Neuron (in vitro differentiated cells): ENCODE measurements at regions not wholly inside any gene's neighbourhood (a gene's known extent, or its start where the extent isn't known, plus 50 kb on each side); places are given as distances from the start of the nearest gene placed in this dataset.

Experiments used
- H2AFZ ChIP-seq: one replicate; pipeline ENCODE4 v1.6.1; 2013; ENCODE audit warnings: low read depth, mild to moderate bottlenecking, inconsistent platforms, low read length, moderate library complexity
- H3K27me3 ChIP-seq: one replicate; pipeline ENCODE4 v1.6.1; 2013; ENCODE audit warnings: low read length; ENCODE audit not compliant: insufficient read depth
- H3K36me3 ChIP-seq: one replicate; pipeline ENCODE4 v1.6.1; 2013; ENCODE audit warnings: low read length; ENCODE audit not compliant: insufficient read depth
- H3K4me1 ChIP-seq: one replicate; pipeline ENCODE4 v1.6.1; 2013; ENCODE audit warnings: low read length; ENCODE audit not compliant: insufficient read depth
- H3K4me3 ChIP-seq: 2 replicates; pipeline ENCODE4 v1.5.1; 2013; ENCODE audit warnings: mild to moderate bottlenecking, low read length, moderate library complexity
- H3K9me3 ChIP-seq: one replicate; pipeline ENCODE4 v1.6.1; 2013; ENCODE audit warnings: low read length

DNA sequence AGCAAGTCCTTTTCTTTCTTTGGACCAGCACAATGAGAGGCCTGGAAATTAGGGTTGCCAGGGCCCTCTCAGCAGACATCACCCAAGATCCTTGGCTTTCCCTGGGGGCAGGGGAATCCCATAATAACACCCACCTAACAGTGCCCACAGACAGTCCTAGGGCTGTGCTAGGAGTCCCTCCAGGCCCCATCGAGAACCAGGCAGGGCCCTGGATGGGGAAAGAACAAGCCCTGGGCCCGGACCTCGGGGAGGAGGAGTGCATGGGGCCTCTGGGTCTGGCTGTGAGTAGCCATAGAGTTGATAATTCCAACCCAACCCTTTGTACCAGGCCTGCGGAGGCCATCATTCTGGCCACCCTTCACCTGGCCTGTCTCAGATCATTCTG, 201.2 kb upstream of the ZMIZ1 start:
- H2AFZ ChIP-seq: no peak overlapping the region
- H3K27me3 ChIP-seq: peaks cover 3% of the 10 kb centered on the region
- no peak overlapping the region for H3K4me3 ChIP-seq
- no peaks in the 10 kb centered on the region for H3K4me1 ChIP-seq
- H3K36me3 ChIP-seq: no peaks in the 10 kb centered on the region
- H3K9me3 ChIP-seq: no peaks in the 10 kb centered on the region

DNA sequence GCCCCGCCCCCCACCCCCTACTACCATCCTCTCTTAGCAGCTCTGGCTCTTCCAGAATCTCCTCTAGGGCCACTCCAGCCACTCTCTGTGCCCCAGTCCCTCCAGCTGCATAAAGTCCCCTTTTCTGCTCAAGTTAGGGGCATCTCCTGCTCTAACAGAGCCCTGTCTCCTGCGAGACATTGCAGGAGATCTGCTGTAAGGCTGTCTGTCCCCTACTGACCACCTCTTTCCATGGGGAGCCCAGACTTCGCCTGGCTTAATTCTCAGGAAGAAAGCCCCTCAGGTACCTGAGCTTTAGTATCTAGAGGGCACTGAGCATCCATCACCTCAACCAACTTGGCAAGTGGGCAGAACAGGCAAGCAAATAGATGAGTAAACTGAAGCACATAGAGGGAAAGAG, 200.7 kb upstream of the ZMIZ1 start:
- H3K9me3 ChIP-seq: no peaks in the 10 kb centered on the region
- no peak overlapping the region for H3K4me3 ChIP-seq
- H3K4me1 ChIP-seq: no peaks in the 10 kb centered on the region
- H3K36me3 ChIP-seq: no peaks in the 10 kb centered on the region
- no peak overlapping the region for H2AFZ ChIP-seq
- peaks cover 3% of the 10 kb centered on the region for H3K27me3 ChIP-seq

- Histone ChIP-seq H3K36me3 (no peaks in the 10 kb centered on the region), H3K4me1 (no peaks in the 10 kb centered on the region), H3K4me3 (no peak overlapping the region), H3K27me3 (peaks cover 3% of the 10 kb centered on the region), H3K9me3 (no peaks in the 10 kb centered on the region), H2AFZ (no peak overlapping the region)
Measured at GRCh38 chr10:78868456-78868855, 200.3 kb upstream of the ZMIZ1 start.

GRCh38 chr10:78868861-78869260, 199.9 kb upstream of the ZMIZ1 start:
- no peaks in the 10 kb centered on the region for H3K4me1 ChIP-seq
- H3K4me3 ChIP-seq: no peak overlapping the region
- H3K36me3 ChIP-seq: no peaks in the 10 kb centered on the region
- H3K27me3 ChIP-seq: peaks cover 3% of the 10 kb centered on the region
- no peaks in the 10 kb centered on the region for H3K9me3 ChIP-seq
- no peak overlapping the region for H2AFZ ChIP-seq

GRCh38 chr10:78869508-78870454, 199.0 kb upstream of the ZMIZ1 start:
- no peaks in the 10 kb centered on the region for H3K4me1 ChIP-seq
- no peak overlapping the region for H2AFZ ChIP-seq
- no peak overlapping the region for H3K4me3 ChIP-seq
- H3K27me3 ChIP-seq: peaks cover 3% of the 10 kb centered on the region
- H3K9me3 ChIP-seq: no peaks in the 10 kb centered on the region
- H3K36me3 ChIP-seq: no peaks in the 10 kb centered on the region

- H2AFZ ChIP-seq: no peak overlapping the region
- H3K4me3 ChIP-seq: no peak overlapping the region
- peaks cover 5% of the 10 kb centered on the region for H3K27me3 ChIP-seq
- no peaks in the 10 kb centered on the region for H3K9me3 ChIP-seq
- H3K4me1 ChIP-seq: no peaks in the 10 kb centered on the region
- no peaks in the 10 kb centered on the region for H3K36me3 ChIP-seq
Measured at GRCh38 chr10:78870458-78870857, 198.3 kb upstream of the ZMIZ1 start.

- Histone ChIP-seq H3K9me3 (no peaks in the 10 kb centered on the region), H3K36me3 (no peaks in the 10 kb centered on the region), H3K27me3 (peaks cover 5% of the 10 kb centered on the region), H3K4me3 (no peak overlapping the region), H3K4me1 (no peaks in the 10 kb centered on the region), H2AFZ (no peak overlapping the region)
Measured at GRCh38 chr10:78871796-78872195, 197.0 kb upstream of the ZMIZ1 start.

- peaks cover 5% of the 10 kb centered on the region for H3K27me3 ChIP-seq
- H2AFZ ChIP-seq: no peak overlapping the region
- no peak overlapping the region for H3K4me3 ChIP-seq
- no peaks in the 10 kb centered on the region for H3K9me3 ChIP-seq
- H3K36me3 ChIP-seq: no peaks in the 10 kb centered on the region
- H3K4me1 ChIP-seq: no peaks in the 10 kb centered on the region
Measured at GRCh38 chr10:78873413-78873812, 195.4 kb upstream of the ZMIZ1 start.

DNA sequence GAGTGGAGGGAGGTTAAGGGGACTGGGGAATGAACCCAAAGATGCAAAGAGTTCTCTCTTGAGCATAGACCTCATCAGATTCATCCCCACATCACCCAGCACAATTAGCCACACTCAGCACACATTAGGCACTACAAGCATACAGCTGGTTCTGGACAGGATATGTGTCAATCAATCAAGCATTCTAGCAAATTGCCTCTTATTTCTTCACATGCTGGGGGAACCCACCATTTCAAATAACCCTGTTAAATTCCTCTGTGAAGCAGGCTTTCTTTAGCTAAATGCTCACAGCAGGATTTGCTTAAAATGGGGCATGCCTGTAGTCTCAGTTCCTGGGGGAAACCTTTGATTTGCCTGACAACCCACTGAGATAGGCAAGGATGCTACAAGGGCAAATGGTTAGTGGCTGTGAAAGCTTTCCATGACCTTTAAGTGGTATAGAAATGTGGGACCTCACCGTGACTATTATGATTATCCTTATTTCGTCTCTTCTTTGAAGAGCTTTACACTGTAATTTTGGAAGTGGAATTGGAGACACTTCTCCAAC, 193.4 kb upstream of the ZMIZ1 start:
- Histone ChIP-seq H2AFZ (no peak overlapping the region), H3K36me3 (no peaks in the 10 kb centered on the region), H3K4me3 (no peak overlapping the region), H3K4me1 (no peaks in the 10 kb centered on the region), H3K27me3 (peaks cover 3% of the 10 kb centered on the region), H3K9me3 (no peaks in the 10 kb centered on the region)

DNA sequence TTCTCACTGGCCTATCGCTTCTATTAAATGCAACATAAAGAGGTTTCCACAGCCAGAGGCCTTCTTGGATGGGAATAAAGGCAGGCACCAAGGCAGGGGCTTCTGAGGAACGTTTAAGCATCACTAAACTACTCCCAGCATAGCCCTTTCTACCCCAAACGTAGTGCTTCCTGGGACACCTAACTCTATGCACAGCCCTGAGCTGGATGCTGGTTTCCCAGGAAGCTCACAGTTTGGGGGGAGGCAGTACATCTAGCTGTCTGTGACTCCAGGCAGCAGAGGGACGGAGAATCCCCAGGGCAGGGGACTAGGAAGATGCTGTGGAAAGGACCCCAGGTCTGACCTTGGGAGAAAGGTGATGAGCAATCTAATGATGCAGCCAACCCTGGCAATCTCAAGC, 192.8 kb upstream of the ZMIZ1 start:
- no peaks in the 10 kb centered on the region for H3K9me3 ChIP-seq
- H3K4me3 ChIP-seq: no peak overlapping the region
- no peaks in the 10 kb centered on the region for H3K36me3 ChIP-seq
- H3K27me3 ChIP-seq: peaks cover 3% of the 10 kb centered on the region
- no peak overlapping the region for H2AFZ ChIP-seq
- H3K4me1 ChIP-seq: no peaks in the 10 kb centered on the region

- no peak overlapping the region for H3K4me3 ChIP-seq
Measured at GRCh38 chr10:78876449-78876848, 192.3 kb upstream of the ZMIZ1 start.

DNA sequence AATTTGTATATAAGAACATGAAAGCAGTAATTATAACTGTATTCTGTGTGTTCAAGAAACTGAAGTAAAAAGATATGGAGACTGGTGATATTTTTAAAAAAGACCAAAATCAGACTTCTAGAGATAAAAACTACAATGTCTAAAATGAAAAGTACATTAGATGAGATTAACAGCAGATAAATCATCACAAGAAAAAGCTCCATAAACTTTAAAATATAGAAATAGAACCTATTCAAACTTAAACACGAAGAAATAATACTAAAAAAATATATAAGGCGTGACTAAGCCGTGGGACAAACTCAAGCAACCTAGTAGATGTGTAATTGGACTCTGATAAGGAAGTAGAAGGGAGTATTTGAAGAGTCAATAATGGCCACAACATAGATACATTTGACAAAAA, 189.1 kb upstream of the ZMIZ1 start:
- no peak overlapping the region for H2AFZ ChIP-seq
- H3K4me1 ChIP-seq: no peaks in the 10 kb centered on the region
- H3K4me3 ChIP-seq: no peak overlapping the region
- H3K36me3 ChIP-seq: no peaks in the 10 kb centered on the region
- no peaks in the 10 kb centered on the region for H3K9me3 ChIP-seq
- peaks cover 3% of the 10 kb centered on the region for H3K27me3 ChIP-seq

More at GRCh38 chr10:78876449-78876848, 192.3 kb upstream of the ZMIZ1 start:
- Histone ChIP-seq H3K4me1 (no peaks in the 10 kb centered on the region), H3K27me3 (peaks cover 3% of the 10 kb centered on the region), H3K36me3 (no peaks in the 10 kb centered on the region), H3K9me3 (no peaks in the 10 kb centered on the region), H2AFZ (no peak overlapping the region)

GRCh38 chr10:78886129-78886528, 182.6 kb upstream of the ZMIZ1 start:
- H2AFZ ChIP-seq: no peak overlapping the region
- H3K36me3 ChIP-seq: no peaks in the 10 kb centered on the region
- H3K27me3 ChIP-seq: no peaks in the 10 kb centered on the region
- no peak overlapping the region for H3K4me3 ChIP-seq
- no peaks in the 10 kb centered on the region for H3K4me1 ChIP-seq
- H3K9me3 ChIP-seq: peaks cover 2% of the 10 kb centered on the region
